ENCODE measurements at regions not wholly inside any gene's neighbourhood (a gene's known extent, or its start where the extent isn't known, plus 50 kb on each side); places are given as distances from the start of the nearest gene placed in this dataset.
A peak's percentile ranks its signal among the peaks of the same experiment; 100 is the strongest.

GRCh38 chr6:113412589-113413357 is 444.4 kb upstream of the MARCKS start:
- POLR2A ChIA-PET, result no interaction called here
- Histone ChIP-seq H3K27ac (ENCODE audit: insufficient read depth, low read depth, low read length) (no peak overlapping the region), H3K4me1 (ENCODE audit: control insufficient read depth, extremely low read depth, insufficient read depth, low read length) (peaks cover 9% of the 10 kb centered on the region), H3K27me3 (ENCODE audit: control insufficient read depth in 2 of 2, insufficient read depth in 2 of 2, low read length in 2 of 2) (no peaks in the 10 kb centered on the region), H3K79me2 (ENCODE audit: control insufficient read depth, insufficient read depth, low read length) (no peaks in the 10 kb centered on the region), H4K20me1 (replicated peaks; ENCODE audit: control insufficient read depth, extremely low read depth, insufficient read depth, low read length) (no peaks in the 10 kb centered on the region), H3K36me3 (ENCODE audit: control insufficient read depth in 2 of 2, extremely low read depth in 1 of 2, insufficient read depth in 2 of 2, low read length in 2 of 2) (no peaks in the 10 kb centered on the region), H3K4me3 (replicated peaks in 1 of 3; ENCODE audit: insufficient read depth in 1 of 3, low read depth in 1 of 3, low read length in 3 of 3) (no peak overlapping the region), H2AFZ (ENCODE audit: low read depth, low read length) (no peak overlapping the region), H3K9me3 (replicated peaks; ENCODE audit: control insufficient read depth, insufficient read depth, low read length) (no peaks in the 10 kb centered on the region), H3K4me2 (ENCODE audit: insufficient read depth, low read length) (no peak overlapping the region), H3K9me1 (replicated peaks; ENCODE audit: control insufficient read depth, extremely low read depth, insufficient read depth, low read length) (no peaks in the 10 kb centered on the region), H3K9ac (replicated peaks; ENCODE audit: extremely low read depth, insufficient read depth, low read length) (no peak overlapping the region)
- intact Hi-C loops (cut with micrococcal nuclease), result no loop called here
- TF ChIP-seq, protein P1, sequence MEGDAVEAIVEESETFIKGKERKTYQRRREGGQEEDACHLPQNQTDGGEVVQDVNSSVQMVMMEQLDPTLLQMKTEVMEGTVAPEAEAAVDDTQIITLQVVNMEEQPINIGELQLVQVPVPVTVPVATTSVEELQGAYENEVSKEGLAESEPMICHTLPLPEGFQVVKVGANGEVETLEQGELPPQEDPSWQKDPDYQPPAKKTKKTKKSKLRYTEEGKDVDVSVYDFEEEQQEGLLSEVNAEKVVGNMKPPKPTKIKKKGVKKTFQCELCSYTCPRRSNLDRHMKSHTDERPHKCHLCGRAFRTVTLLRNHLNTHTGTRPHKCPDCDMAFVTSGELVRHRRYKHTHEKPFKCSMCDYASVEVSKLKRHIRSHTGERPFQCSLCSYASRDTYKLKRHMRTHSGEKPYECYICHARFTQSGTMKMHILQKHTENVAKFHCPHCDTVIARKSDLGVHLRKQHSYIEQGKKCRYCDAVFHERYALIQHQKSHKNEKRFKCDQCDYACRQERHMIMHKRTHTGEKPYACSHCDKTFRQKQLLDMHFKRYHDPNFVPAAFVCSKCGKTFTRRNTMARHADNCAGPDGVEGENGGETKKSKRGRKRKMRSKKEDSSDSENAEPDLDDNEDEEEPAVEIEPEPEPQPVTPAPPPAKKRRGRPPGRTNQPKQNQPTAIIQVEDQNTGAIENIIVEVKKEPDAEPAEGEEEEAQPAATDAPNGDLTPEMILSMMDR (IDR thresholded peaks at IDR 0.05; ENCODE audit: extremely low read depth in 1 of 2, insufficient read depth in 1 of 2, low read depth in 1 of 2, low read length in 2 of 2), result no peak
- TF ChIP-seq JUN (IDR thresholded peaks at IDR 0.05; ENCODE audit: borderline replicate concordance, insufficient read depth, insufficient read length, low read depth) (no peak), MAX (IDR thresholded peaks at IDR 0.05; ENCODE audit: insufficient read depth, insufficient read length) (no peak), EZH2 (IDR thresholded peaks at IDR 0.05; ENCODE audit: borderline replicate concordance, low read depth, low read length, severe bottlenecking) (no peak), POLR2A (IDR thresholded peaks at IDR 0.05; ENCODE audit: low read depth, low read length) (no peak), FOS (IDR thresholded peaks at IDR 0.05; ENCODE audit: borderline replicate concordance, insufficient read depth, low read length) (no peak), MYC (IDR thresholded peaks at IDR 0.05; ENCODE audit: low read depth, low read length) (no peak), POLR2AphosphoS5 (IDR thresholded peaks at IDR 0.05; ENCODE audit: insufficient read depth, low read depth, low read length) (no peak), GATA2 (IDR thresholded peaks at IDR 0.05; ENCODE audit: insufficient read depth, insufficient read length, low read depth, low read length) (no peak)
- BruUV-seq (replicated peaks), result no TSS peak
- CTCF ChIA-PET, result interaction anchor here (0.6 to 3.2 kb wide), 7 partner anchors 28 to 495 kb away, joined by 3 to 35 read pairs (median 3); no protein-coding TSS in a partner anchor
- peak; percentile 16 for DNase-seq (ENCODE audit: low read depth, low spot score)
- peak; percentile 24 for FAIRE-seq
- dilution Hi-C loops (cut with MboI; ENCODE audit: extremely low pct_ligation_motif_present, low sequenced_read_pairs), result no loop called here

Measured in endothelial cell of umbilical vein (primary cell).